Right ventricle myocardium inferior (tissue), 1 donor: ENCODE measurements at regions not wholly inside any gene's neighbourhood (a gene's known extent, or its start where the extent isn't known, plus 50 kb on each side); places are given as distances from the start of the nearest gene placed in this dataset.

Experiments
- ATAC-seq: fragments of 200-7000 bp; cut with Tn5 transposase; one replicate; pipeline ENCODE4 v1.9.1; 2020; ENCODE audit warnings: mild to moderate bottlenecking, moderate library complexity
- DNase-seq: peaks from one replicate; pipeline ENCODE4 v3.0.0; 2021; ENCODE audit errors: missing footprints
- intact Hi-C: fragments of 100-400 bp; cut with DNase I; formaldehyde crosslinking; loops from one replicate; pipeline ENCODE4 v1.11.0; 2022
- donor health status: DM: no; HTN: yes; CAD: no; lungs with severe emphysema.

GRCh38 chr9:129467739-129468666 lies 152.9 kb downstream of the C9orf50 start:
- intact Hi-C loops: no loop called here
- DNase-seq: peak; percentile 46
- no peak for ATAC-seq

- ATAC-seq (no peak), DNase-seq (peak; percentile 27)
- intact Hi-C loops: no loop called here
Observed at GRCh38 chr9:129467004-129467588, 153.8 kb downstream of the C9orf50 start.

GRCh38 chr9:129465834-129466535 lies 154.9 kb downstream of the C9orf50 start:
- intact Hi-C loops: no loop called here
- DNase-seq (peak; percentile 22), ATAC-seq (no peak)

- no peak for ATAC-seq
- peak; percentile 70 for DNase-seq
- intact Hi-C loops: no loop called here
Observed at GRCh38 chr9:129464972-129465833, 155.7 kb downstream of the C9orf50 start.

GRCh38 chr9:129463994-129464393 lies 156.9 kb downstream of the C9orf50 start:
- intact Hi-C loops: no loop called here
- DNase-seq: peak; percentile 34

GRCh38 chr9:129463477-129463876 lies 157.4 kb downstream of the C9orf50 start:
- DNase-seq (peak; percentile 16), ATAC-seq (no peak)
- intact Hi-C loops: no loop called here

More at GRCh38 chr9:129463994-129464393, 156.9 kb downstream of the C9orf50 start:
- no peak for ATAC-seq

- DNase-seq (peak; percentile 5), ATAC-seq (no peak)
- intact Hi-C loops: no loop called here
Observed at GRCh38 chr9:129462360-129462759, 158.5 kb downstream of the C9orf50 start.

- intact Hi-C loops: loop anchor here (2.0 kb wide), 3 partner anchors 22 to 48 kb away; no protein-coding TSS in a partner anchor
- ATAC-seq (peak; percentile 93), DNase-seq (peak; percentile 99)
Observed at GRCh38 chr9:129460323-129461261, 160.3 kb downstream of the C9orf50 start.

GRCh38 chr9:129459547-129460322 lies 161.2 kb downstream of the C9orf50 start:
- DNase-seq (peak; percentile 75), ATAC-seq (peak; percentile 20)
- intact Hi-C loops: loop anchor here (2.0 kb wide), 4 partner anchors 23 to 147 kb away; no protein-coding TSS in a partner anchor

- intact Hi-C loops: loop anchor here (2.0 kb wide), 1 partner anchor 148 kb away; no protein-coding TSS in a partner anchor
- DNase-seq (peak; percentile 72), ATAC-seq (peak; percentile 35)
Observed at GRCh38 chr9:129458663-129459546, 162.0 kb downstream of the C9orf50 start.

GRCh38 chr9:129458155-129458661 lies 162.7 kb downstream of the C9orf50 start:
- intact Hi-C loops: loop anchor here (2.0 kb wide), 1 partner anchor 149 kb away; no protein-coding TSS in a partner anchor
- peak; percentile 64 for DNase-seq
- no peak for ATAC-seq

GRCh38 chr9:129457325-129457779 lies 163.5 kb downstream of the C9orf50 start:
- intact Hi-C loops: no loop called here
- ATAC-seq (no peak), DNase-seq (peak; percentile 13)

GRCh38 chr9:129456549-129457324 lies 164.2 kb downstream of the C9orf50 start:
- DNase-seq (no peak), ATAC-seq (no peak)
- intact Hi-C loops: no loop called here

- DNase-seq: peak; percentile 55
- intact Hi-C loops: no loop called here
Observed at GRCh38 chr9:129455151-129455995, 165.5 kb downstream of the C9orf50 start.

More at GRCh38 chr9:129455151-129455995, 165.5 kb downstream of the C9orf50 start:
- ATAC-seq: no peak
